ENCODE measurements at regions not wholly inside any gene's neighbourhood (a gene's known extent, or its start where the extent isn't known, plus 50 kb on each side); places are given as distances from the start of the nearest gene placed in this dataset.

DNA sequence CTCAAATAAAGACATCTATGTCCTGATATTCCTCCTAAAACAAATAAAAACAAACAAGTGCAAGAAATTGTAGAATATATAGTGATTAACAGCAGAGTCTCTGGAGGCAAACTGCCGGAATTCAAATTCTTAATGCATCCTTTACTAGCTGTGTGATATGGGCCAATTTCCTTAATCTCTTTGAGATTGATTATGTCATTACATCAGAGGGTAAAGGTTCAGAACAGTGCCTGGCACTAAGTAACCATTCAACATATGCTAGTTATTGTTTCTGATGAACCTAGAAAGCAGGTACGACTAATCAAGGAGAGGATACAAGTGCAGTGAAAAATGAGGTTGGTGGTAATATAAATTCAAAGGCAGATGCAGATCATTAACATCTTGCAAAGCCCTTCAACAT lies 81.1 kb upstream of the ADAMTS19 start:
- TF ChIP-seq CTCF (IDR thresholded peaks at IDR 0.05): no peak
- DNase-seq (ENCODE audit: low spot score) (no peak), ATAC-seq (ENCODE audit: low FRiP score) (no peak)

GRCh38 chr5:129379406-129379805 lies 80.7 kb upstream of the ADAMTS19 start:
- no peak for TF ChIP-seq CTCF (IDR thresholded peaks at IDR 0.05)
- ATAC-seq (ENCODE audit: low FRiP score) (no peak), DNase-seq (ENCODE audit: low spot score) (no peak)

GRCh38 chr5:129382921-129383672 lies 77.0 kb upstream of the ADAMTS19 start:
- TF ChIP-seq CTCF (IDR thresholded peaks at IDR 0.05): no peak
- ATAC-seq (ENCODE audit: low FRiP score): no peak
- no peak for DNase-seq (ENCODE audit: low spot score)

GRCh38 chr5:129384193-129384592 lies 75.9 kb upstream of the ADAMTS19 start:
- ATAC-seq (ENCODE audit: low FRiP score): no peak
- TF ChIP-seq CTCF (IDR thresholded peaks at IDR 0.05): no peak
- DNase-seq (ENCODE audit: low spot score): no peak

- TF ChIP-seq CTCF (IDR thresholded peaks at IDR 0.05): no peak
- DNase-seq (ENCODE audit: low spot score): no peak
- ATAC-seq (ENCODE audit: low FRiP score): no peak
Measured at GRCh38 chr5:129384736-129385135, 75.4 kb upstream of the ADAMTS19 start.

DNA sequence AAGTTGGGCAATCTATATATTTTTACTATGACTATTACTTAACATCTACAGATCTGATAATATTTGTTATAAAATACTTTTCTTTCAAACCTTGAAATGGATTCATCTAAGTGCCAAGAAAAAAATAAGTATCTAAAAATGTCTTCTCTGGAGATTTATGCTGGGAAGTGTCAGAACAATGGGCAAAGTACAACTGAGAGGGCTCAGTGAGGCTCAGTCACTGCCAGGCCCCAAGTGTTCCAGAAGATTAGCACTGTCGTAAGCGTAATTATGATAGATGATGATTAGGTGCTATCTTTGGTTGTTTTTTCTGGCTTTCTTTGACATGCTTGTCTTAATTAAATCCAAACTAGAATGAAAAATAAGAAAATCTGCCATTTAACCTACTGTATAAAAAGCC lies 72.2 kb upstream of the ADAMTS19 start:
- no peak for TF ChIP-seq CTCF (IDR thresholded peaks at IDR 0.05)
- DNase-seq (ENCODE audit: low spot score) (no peak), ATAC-seq (ENCODE audit: low FRiP score) (no peak)

DNA sequence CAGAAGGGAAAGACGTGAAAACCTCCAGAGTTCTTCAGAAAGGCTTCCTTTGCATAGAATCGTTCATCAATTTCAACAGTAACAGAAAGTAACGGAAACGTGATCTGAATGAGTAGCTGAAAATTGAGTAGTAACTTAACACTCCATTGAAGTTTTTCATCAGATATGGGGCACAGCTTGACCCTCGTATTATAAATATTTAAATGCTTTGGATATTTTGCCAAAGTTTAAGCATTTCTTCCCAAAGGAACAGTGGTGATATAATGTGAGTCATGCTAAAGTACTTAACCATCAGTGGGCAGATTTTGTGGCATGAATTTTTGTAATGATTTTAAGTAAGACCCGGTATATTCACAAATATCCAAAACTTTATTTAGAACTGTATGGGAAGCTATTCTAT lies 67.4 kb upstream of the ADAMTS19 start:
- no peak for TF ChIP-seq CTCF (IDR thresholded peaks at IDR 0.05)
- DNase-seq (ENCODE audit: low spot score): no peak
- no peak for ATAC-seq (ENCODE audit: low FRiP score)
